Hematopoietic multipotent progenitor cell treated with erythropoietin and hydrocortisone succinate and interleukin-3 and kit ligand, for 6 days (in vitro differentiated cells): ENCODE measurements at regions not wholly inside any gene's neighbourhood (a gene's known extent, or its start where the extent isn't known, plus 50 kb on each side); places are given as distances from the start of the nearest gene placed in this dataset.
"Not testable (repeated sequence)": the region's sequence is repeated elsewhere in the genome, so short reads cannot be mapped to it uniquely, and the experiment has no call there.

Experiments
- DNase-seq: peaks from one replicate; pipeline ENCODE4 v3.0.0-alpha.2; 2015

DNA sequence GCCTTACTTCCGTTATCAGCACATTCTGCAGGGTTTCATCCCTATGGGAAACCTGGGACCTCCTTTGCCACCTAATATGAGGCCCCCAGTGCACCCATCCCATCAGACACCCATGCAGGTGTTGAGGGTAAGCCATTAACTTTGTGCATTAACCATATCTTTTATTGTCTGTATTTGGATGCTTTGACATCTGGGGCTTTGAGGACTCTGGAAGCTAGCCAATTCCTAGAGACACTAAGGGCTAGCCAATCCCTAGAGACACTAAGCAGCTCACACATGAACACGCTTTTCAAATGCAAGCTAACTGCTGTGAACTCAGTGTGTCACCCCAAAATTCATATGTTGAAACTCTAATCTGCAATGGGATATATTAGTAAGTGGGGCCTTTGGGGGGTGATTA, 272.5 kb upstream of the COBL start:
- DNase-seq, result no peak

DNA sequence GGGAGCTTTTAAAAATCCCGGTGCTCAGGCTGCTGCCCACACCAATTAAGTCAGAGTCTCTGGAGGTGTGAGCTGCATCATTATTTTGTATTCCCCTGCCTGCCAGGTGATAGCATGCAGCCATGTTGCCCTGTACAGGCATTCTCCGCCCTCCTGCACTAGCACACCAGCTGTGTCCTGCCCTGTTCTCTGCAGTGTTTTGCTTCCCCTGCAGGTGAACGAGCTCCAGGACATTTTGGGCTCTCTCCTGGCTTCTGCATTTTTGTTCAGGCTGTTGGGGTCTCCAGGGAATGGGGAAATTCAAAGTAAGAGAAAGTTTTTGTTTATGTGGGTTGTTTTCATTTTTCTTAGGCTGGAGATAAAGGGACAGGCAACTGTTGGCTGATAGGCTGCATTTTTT, 271.0 kb upstream of the COBL start:
- DNase-seq, result no peak

DNA sequence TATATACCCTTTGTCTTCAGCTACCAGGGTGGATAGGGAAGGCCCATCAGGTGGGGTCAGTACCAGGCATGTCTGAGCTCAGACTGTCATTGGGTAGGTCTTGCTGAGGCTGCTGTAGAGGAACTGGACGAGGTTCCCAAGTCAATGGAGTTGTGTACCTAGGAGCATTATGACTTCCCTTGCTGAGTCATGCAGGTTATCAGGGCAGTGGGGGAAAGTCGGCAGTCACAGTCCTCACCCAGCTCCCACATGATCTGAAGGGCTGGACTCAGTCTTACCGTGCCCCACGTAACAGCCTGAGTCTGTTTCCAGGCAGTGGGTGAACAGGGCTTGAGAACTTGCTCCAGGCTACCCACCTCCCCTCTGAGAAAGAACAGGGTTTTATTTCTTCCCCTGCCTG, 260.8 kb upstream of the COBL start:
- DNase-seq, result no peak

DNA sequence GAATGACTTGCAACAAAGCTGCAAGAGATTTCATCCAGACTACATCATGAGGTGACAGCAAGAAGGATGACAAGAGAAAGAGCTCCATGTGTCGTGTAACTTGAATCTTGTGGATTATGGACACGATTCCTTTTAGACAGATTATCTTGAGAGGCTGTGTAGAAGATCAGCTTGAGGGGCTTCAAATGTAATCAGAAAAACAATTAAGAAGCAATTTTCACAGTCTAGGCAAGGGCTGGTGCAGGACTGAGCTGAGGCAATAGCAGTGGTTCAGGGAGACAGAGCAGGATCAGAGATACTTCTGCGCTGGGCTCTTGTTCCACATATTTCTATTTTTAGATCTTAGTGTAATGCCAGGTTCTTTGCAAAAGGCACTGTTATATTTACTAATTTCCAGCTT, 253.0 kb upstream of the COBL start:
- no peak for DNase-seq

DNA sequence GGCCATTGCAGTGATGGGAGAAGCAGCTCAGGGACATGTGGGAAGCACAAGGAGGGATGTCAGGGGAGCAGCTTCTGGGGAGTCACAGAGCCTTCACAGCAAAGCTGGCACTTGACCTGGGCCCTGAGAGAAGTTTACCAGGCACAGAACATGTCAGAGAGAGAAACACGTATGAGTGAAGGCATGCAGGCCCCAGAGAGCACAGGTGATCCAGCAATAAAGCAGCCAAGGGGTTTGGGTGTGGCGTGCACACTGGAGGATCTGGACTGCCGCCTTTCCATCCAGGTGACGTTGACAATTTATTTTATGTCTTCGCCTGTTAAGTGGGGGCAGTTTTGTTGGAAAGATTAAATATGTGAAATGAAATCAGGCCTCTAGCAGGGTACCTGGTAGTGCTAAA, 252.6 kb upstream of the COBL start:
- DNase-seq, result no peak

DNA sequence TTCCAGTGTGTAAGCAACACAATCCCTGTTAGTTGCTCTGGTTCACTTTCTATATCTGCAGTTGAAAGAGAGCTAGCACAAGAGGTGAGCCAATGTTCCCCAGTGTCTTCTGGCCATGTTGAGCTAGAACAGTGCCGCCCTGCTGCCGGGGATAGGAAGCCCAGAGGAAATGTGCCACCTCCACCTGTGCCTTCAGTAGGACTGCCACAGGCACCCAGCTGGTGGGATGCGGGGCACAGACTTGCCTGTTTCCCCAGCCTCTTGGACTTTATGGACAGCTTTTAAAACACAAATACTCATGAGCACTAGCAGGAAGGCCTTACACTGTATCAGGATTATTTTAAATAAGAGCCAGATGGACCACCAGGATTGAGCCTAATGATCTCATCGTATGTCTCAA, 234.5 kb upstream of the COBL start:
- DNase-seq, result no peak

DNA sequence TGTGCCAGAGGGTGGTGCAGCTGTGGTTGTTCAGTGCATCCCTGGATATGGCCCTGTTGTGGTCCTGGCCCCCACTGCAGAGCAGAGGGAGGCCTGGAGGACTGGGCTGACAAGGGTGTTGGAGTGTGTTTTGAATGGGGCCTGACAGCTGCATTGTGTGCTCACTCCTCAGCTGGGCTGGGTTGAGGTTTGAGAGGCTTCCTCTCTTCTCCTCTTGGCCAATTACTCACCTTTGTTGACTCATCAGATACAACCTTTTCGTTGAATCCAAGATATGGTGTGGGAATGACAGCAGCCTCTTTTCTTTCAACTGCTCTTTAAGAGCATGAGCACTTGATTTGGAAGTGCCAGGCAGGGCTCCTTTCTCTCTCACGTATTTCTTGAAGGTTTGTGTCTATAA, 228.5 kb upstream of the COBL start:
- DNase-seq, result no peak

DNA sequence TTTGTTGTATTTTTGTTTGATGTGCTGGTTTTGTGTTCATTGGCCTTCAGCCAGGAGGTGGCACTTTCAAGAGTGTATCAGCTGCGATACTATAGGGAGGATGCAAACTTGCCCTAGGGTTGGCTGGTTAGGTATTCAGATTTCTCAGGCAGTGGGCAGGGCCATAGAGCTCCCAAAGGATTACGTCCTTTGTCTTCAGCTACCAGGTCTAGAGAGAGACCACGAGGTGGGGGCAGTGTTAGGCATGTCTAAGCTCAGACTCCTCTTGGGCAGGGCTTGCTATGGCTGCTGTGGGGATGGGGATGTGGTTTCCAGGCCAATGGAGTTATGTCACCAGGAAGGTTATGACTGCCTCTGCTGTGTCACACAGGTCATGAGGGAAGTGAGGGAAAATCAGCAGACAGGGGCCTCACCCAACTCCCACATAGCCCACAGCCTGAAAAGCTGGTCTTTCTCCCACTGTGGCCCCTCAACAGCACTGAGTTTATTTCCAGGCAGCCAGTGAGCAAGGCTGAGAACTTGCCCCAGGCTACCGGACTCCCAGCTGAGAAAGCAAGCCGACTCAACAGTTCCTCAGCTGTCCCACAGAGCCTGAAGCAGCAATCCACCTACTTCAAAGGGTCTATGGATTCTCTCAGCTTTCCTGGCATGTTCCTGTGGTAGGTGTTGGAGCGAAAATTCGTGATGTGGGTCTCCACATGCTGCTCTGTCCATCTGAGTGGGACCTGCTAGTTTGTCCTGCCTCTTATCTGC, 227.4 kb upstream of the COBL start:
- no peak for DNase-seq

DNA sequence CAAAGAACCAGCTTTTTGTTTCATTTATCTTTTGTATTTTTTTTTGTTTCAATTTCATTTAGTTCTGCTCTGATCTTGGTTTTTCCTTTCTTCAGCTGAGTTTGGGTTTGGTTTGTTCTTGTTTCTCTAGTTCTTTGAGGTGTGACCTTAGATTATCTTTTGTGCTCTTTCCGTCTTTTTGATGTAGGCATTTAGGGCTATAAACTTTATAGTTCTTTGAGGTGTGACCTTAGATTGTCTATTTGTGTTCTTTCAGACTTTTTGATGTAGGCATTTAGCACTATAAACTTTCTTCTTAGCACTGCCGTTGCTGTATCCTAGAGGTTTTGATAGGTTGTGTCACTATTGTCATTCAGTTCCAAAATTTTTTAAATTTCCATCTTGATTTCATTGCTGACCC, 224.3 kb upstream of the COBL start:
- DNase-seq, result not testable (repeated sequence)

DNA sequence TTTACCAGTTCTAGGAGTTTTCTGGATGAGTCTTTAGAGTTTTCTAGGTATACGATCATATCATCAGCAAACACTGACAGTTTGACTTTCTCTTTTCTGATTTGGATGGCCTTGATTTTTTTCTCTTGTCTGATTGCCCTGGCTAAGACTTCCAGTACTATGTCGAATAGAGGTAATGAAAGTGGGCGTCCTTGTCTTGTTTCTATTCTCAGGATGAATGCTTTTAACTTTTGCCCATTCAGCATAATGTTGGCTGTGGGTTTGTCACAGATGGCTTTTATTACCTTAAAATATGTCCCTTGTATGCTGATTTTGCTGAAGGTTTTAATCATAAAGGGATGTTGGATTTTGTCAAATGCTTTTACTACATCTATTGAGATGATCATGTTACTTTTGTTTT, 223.2 kb upstream of the COBL start:
- DNase-seq, result no peak

DNA sequence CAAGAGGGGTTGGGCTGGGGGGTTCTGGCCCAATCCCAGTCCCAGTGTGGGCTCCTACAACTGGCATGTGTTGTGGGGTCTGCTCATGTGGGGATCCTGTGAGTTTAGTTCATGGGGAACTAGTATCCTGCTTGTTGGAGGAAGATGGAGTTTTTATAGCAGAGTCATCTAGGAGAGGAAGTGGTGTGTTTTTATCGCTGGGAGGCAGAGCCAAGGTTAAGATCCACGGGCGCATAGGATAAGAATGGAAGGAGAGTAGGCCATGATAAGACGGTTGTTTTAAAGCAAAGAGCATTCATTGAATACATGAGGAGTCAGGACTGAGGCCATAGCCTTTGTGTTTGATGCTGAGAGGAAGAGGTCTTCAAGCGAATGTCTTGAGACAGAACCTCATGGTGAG, 211.6 kb upstream of the COBL start:
- DNase-seq, result no peak

DNA sequence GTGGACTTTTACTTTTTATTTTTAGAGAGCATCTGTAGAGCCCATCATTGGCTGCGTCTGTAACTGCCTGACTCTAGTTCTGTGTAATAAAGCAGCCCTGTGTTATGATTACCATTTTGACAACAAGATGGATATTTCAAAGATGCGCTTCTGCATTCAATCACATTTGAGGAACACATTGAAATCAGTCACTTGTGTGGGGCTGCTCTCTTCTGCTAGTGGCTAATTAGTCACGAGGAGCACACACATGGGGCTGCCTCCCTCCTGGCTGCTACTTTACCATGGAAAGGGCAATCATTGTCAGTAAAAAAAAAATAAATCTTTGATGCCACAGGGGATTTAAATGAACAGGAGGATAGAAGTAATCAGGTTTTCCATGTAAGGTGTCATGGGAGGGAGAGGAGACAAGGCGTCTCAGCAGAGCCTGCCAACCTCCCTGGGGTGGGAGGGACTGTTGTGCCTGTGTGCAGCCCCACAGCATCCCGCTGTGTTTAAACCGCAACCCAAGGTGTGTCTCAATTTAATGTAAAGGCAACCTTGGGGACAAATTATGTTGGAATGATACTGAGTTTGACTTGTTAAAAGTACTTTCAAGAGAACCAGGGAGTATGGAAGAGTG, 205.2 kb upstream of the COBL start:
- no peak for DNase-seq

DNA sequence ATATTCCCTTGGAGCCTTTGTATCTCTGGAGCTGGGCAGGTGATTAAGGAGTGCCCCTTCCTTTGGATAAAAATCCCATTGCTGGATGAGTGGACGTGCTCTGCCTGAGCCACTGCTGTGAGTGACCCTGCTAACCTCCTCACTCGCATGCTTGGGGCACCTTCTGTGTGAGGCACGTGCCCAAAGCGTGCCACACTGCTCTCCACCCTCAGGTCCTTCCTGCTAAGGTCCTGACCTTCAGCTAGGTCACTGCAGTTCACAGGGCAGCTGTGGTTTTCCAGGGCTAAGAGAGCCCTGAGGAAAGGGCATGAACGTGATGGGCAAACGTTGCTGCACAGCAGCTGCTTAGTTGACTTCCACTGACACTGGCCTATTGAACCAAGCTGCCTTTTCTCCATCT, 204.4 kb upstream of the COBL start:
- no peak for DNase-seq

DNA sequence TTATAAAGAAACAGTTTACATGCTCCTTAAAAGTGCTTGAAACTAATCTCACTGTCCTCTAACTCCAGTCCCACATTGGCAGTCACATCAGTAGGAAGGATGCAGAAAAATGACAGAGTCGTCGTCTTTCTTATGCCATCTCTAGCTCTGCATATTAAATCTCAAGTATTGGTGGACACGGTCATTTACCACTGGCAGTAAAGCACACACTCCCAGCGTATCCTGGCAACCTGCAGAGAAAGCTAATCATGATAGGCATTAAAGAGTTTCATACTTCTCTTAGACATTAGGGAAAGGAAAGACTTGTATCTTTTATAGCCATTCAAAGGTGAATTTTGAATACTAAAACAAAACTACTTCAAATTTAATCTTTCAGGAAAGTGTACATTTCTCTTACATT, 202.0 kb upstream of the COBL start:
- no peak for DNase-seq

DNA sequence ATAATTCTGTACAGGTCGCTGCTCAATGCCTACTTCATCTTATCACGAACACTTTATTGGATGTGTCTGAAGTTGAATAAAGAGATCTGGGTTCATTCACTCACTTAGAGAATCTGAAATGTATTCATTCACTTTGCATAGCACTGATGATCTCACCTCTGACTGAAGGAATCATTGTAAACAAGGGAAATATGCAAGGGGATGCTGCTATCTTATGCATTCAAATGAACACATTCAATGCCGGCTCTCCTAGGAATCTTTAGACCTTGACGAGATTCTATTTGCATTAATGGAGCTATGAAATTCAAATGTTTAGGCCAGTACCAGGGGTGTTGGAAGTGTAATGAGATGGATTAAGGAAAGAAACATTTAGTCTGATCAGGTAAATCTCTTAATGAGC, 200.6 kb upstream of the COBL start:
- no peak for DNase-seq

DNA sequence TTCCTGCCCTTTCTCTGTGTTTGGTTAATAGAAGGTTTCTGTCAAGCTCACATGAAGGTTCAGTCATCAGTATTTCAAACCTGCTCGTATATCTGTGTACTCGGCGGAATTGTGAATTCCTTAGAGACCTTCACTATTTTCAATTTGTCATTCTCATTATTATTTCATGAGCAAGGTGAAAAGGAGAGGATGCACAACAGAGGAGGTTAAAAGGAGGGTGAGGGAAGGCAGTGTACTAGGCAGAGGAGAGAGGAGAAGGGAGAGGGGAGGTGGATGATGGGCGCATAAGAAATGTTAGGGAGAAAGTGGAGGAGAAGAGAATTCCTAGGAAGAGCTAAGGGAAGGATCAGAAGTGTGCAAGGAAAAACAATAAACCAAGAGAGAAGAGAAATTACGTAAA, 185.0 kb upstream of the COBL start:
- no peak for DNase-seq

DNA sequence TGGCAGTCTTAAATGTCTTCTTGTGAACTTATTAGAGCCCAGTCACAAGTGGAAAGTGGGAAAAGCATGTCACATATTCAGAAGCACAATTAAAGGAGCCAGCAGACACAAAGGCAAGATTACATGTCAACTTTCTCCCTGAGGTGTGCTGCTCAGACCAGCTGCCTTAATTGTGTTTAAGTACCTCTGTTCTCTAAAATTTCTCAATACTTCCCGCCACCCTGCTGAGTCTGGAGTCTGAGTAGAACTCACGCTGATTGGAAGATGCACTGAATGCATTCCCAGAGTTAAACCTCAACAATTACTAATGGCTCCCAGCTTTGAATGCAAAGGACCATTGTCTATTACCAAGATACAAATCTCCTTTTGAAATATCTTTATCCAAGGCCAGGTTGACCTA, 166.4 kb upstream of the COBL start:
- no peak for DNase-seq

DNA sequence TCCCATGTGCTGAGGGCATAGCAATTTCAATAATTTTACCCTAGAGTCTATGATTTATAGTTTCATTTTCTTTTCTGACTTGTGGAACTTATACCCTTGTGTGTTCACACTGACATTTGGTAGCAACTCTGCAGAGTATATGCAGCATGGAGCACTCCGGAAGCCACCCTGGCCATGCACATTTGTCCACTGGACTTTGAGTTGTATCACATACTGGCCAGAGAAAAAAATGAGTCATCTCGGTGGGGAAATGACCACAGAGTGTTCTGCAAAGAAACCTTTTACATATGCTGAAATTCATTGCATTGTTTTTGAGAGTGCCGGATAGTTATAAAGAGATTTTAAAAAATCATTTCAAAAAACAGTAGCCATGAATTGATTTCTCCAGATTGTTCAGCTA, 164.8 kb upstream of the COBL start:
- no peak for DNase-seq

DNA sequence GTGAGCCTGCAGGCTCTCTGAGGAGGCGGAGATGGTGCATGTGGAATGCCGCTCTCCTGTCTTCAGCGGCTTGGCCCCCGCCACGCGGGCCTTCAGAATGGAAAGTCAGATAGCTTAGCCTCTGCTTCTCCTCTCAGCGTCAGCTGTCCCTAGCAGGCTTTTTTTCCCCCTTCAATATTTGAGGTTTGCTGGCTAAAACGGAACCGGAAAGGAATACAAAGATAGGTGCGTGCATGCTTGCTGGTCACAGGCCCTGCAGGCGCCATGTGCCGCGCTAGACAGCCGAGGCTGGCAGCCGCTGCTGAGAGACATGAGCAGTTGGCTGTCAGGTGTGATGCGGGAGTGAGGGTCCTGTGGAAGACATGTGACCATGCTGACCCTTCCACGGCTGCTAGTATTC, 161.2 kb upstream of the COBL start:
- no peak for DNase-seq

DNA sequence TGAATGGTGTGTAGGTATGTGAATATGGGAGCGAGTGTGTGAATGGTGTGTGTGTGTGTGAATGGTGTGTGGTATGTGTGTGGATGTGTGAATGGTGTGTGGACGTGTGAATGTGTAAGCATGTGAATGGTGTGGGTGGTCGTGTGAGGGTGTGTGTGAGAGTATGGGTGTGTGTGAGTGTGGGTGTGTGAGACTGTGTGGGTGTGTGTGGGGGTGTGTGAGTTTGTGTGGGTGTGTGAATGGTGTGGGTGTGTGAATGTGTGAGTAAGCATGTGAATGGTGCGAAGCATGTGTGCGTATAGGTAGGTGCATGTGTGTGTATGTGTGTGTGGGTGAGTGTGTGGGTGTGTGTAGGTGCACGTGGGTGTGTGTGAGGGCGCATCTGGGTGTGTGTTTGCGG, 160.7 kb upstream of the COBL start:
- no peak for DNase-seq

DNA sequence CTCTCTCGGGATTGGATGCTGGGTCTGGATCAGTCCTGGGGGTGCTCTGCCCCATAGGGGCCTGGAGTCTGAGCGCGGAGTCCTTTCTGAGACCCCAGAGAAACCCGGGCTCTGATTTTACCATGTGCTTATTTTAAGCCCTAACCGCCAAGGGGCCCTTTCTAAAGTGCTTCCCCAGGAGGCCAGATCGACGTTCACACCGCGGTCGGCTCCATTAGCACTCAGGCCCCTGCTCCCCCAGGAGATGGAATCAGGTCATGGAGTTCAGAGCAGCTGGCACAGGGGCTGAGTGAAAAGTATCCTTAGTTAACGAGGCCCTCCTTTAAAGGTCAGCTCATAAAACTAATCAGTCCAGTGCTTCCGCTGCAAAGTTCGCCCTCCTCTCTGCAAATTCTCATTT, 159.4 kb upstream of the COBL start:
- no peak for DNase-seq

DNA sequence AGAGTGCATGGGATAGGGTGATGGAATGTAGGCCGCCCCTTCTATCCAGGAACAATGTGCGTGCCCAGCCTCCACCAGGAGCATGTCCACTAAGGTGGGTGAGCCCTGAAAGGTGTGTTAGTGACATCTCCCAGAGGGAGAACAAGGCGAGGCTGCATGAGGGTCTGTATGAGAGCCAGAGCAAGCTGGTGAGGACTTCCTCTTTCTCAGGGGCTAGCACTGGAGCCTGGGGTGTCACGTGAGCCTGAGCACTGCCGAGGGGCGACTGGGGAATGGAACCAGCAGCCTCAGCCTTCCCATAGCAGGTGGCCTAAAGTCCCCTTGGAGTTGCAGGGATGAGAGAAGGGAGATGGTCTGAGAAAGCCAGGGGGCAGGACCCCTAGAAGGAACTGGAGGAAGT, 156.3 kb upstream of the COBL start:
- no peak for DNase-seq

DNA sequence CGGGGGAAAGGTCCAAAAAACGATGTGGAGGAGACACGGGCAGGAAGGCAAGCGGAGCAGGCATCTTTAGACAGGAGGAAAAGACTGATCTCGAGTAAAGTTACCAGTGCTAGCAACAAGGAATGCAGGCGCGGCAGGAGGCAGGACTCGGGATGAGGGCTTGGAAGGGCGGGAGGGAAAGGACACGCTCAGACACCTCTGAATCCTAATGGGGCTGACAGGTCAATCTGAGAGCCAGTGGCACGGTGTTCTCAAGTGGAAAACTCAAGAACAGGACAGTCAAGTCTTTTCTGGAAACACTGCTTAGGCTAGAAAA, 155.3 kb upstream of the COBL start:
- no peak for DNase-seq

DNA sequence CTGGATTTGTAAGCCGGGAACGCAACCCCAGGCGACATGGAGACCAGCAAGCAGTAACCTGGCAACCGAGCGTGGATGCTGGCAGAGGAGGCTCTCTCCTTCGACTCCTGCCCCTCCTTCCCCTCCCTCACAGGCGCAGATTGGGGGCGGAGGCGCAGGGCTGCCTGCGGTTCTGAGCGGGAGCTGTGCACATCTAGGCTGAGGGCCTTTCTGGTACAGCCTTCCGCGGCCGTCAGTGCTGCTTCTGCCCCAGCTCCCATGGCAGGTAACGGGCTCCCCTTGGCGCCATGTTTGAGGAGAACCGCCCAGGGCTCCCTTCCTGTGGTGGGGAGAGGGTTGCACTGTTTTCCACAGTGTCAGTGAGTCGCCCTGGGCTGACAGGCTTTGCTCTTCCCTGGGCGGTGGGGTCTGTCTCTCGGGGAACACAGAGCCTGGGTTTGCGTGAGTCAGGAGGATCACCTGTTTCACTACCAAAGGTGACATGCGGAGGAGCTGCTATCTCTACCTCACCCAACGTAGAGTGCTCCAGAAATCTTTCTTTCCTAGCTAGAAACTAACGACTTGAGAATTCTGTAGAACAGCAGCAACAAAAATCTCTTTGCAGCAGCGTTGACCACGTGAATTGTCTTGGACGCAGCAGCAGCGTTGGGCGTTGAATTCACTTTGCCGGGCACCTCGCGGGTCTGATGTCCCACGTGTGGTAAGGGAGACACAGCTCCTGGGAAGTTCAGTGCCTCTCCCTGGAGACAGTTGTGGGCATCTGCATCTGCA, 154.8 kb upstream of the COBL start:
- no peak for DNase-seq
